HG02678 (cell line): ENCODE measurements at regions not wholly inside any gene's neighbourhood (a gene's known extent, or its start where the extent isn't known, plus 50 kb on each side); places are given as distances from the start of the nearest gene placed in this dataset.
"Not testable (repeated sequence)": the region's sequence is repeated elsewhere in the genome, so short reads cannot be mapped to it uniquely, and the experiment has no call there.

ENCODE experiments used
- ATAC-seq: cut with Tn5 transposase; IDR thresholded peaks from one replicate; pipeline ENCODE4 v1.9.1; 2021; ENCODE audit warnings: mild to moderate bottlenecking, moderate library complexity; ENCODE audit not compliant: unreplicated experiment

DNA sequence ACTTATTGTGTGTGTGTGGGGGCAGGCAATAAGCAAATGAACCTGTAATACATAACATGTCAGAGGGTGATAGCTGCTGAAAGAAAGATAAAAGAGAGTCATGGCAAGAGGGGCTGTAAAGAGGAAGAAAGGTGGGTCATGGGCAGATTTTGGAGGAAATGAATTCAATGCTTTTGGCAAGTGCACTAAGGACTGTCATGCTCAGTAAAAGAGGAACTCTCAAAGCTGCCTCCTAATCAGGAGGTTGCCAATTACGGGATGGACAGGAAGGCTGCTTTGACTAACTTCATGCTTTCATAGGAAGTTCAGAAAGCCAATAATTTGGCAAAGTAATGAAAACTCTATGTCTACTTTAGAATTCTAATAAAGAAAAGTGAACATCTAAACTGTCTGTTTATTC, 401.2 kb downstream of the SH2D4B start:
- ATAC-seq = no peak

- no peak for ATAC-seq
These were observed 407.7 kb downstream of the SH2D4B start for GRCh38 chr10:80945264-80945880.

- no peak for ATAC-seq
These were observed 408.4 kb downstream of the SH2D4B start for GRCh38 chr10:80946073-80946472.

DNA sequence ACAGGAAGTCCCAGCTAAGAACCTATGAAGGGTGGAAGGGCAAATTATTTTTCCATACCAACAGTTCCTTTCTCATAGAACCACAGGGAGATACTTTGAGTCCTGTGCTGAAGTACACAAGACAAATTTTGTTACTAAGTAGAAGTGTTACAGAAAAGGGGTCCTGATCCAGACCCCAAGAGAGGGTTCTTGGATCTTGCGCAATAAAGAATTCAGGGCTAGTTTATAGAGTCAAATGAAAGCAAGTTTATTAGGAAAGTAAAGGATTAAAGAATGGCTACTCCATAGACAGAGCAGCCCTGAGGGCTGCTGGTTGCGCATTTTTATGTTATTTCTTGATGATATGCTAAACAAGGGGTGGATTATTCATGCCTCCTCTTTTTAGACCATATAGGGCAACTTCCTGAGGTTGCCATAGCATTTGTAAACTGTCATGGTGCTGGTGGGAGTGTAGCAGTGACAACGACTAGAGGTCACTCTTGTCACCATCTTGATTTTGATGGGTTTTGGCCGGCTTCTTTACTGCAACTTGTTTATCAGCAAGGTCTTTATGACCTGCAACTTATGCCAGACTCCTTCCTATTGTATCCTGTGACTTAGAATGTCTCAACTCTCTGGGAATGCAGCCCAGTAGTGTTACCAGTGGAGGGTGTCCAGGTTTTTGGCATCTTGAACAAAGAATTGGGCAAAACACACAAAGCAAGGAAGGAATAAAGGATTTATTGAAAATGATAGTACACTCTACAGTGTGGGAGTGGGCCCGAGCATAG, 409.4 kb downstream of the SH2D4B start:
- ATAC-seq = no peak

GRCh38 chr10:80949785-80950184, 412.1 kb downstream of the SH2D4B start:
- no peak for ATAC-seq

DNA sequence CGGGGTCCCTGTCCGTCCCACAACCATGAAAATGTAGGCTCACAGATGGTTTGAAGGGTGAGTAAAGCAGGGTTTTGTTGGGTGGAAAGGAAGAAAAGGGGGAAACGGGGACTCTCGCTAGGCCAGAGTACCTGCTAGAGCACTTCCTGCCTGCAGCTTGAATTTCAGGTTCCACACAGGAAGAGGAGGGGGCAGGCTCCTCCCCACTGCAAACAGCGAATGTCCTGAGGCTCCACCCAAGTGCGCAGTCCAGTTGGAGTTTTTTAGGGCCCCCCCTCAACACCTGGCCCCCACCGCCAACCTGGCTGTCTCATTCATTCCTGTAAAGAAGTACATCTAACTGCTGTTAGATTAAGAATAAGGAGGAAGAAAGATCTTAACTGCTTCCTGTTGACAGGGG, 414.7 kb downstream of the SH2D4B start:
- ATAC-seq = no peak

GRCh38 chr10:80957161-80957560, 419.5 kb downstream of the SH2D4B start:
- no peak for ATAC-seq

DNA sequence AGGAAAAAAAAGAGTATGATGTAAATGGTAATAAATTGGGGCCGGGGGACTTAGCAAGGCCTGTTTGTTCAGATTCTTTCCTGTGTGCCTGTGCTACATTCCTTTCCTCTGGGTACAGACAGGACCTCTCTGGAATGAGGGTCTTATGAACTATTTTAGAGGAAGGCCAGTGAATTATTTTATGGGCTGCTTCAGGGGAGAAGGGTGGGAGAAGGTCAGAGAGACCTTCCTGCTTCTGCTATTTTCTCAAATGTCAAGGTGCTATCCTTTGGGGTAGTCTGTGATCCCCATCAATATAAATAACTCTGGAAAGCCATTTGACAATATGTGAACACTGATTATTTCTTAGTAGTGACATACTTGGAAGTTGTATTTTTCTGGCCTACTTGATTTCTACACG, 426.5 kb downstream of the SH2D4B start:
- no peak for ATAC-seq

GRCh38 chr10:80964955-80965614, 427.4 kb downstream of the SH2D4B start:
- peak; percentile 59 for ATAC-seq

DNA sequence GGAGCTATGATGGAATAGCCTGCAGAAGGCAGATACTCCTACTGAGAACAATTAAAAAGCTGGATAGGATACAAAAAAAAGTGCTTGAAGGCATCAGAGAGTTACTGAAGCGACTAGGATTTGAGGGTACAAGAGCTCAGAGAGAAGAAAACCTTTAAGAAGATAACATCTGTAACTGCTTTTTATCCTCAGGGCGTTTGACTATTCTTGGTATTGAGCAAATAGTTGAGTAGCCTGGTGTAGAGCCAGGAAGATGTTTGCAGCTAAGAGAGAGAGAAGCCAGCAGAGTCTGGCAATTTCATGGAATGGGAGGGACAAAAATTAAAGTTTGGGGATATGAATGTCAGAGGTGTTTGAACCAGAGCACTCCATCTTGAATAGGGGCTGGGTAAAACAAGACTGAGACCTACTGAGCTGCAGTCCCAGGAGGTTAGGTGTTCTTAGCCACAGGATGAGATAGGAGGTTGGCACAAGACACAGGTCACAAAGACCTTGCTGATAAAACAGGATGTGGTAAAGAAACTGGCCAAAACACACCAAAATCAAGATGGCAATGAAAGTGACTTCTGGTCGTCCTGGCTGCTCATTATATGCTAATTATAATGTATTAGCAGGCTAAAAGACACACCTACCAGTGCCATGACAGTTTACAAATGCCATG, 428.8 kb downstream of the SH2D4B start:
- no peak for ATAC-seq

GRCh38 chr10:80967357-80967756, 429.7 kb downstream of the SH2D4B start:
- not testable (repeated sequence) for ATAC-seq

DNA sequence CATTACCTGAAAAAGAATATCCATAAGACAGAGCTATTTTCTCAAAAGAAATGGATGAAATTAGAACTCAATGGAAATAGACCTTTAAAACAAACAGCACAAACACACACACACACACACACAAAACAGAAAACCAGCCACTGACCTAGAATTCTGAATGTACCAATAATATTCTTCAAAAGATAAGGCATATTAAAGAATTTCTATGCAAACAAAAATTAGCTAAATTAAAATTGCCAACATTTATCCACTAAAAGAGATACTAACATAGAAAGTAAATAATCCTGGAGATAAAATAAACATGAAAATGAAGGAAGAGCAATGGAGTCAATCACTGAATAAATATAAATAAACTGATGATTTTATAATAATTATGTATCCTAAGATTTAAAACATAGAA, 431.2 kb downstream of the SH2D4B start:
- ATAC-seq = no peak

DNA sequence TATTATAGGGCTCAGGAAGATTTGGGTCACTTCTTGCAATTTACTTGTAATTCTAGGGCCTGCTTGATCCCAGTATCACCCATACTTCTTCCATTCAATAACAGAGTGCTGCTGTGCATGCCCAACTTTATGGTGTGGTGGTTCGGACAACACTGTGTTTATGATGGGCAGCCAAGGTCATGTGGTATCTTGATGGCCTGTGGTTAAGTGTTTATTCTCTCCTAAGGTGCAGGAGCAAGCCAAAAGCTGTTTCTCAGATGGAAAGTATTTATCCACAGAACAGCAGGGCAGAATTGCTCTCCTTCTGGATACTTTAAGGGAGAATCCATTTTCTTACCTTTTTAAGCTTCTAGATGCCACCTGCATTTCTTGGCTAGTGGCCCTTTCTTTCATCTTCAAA, 433.8 kb downstream of the SH2D4B start:
- no peak for ATAC-seq

DNA sequence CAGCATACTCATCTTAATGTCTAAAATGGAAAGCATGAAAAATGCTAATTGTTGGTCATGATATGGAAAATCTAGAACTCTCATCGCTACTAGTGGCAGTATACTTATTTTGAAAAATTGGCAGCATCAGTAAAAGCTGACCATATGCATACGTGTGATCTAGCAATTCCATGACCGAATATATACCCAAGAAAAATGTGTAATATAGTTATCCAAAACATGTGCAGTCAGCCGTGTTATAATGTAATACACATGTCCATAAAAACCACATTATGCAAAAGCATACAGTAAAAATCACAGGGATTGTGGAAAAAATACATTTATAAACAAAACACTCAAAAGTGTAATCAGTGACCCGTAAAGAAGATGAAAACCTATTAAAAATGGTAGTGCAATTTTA, 439.0 kb downstream of the SH2D4B start:
- ATAC-seq = no peak

DNA sequence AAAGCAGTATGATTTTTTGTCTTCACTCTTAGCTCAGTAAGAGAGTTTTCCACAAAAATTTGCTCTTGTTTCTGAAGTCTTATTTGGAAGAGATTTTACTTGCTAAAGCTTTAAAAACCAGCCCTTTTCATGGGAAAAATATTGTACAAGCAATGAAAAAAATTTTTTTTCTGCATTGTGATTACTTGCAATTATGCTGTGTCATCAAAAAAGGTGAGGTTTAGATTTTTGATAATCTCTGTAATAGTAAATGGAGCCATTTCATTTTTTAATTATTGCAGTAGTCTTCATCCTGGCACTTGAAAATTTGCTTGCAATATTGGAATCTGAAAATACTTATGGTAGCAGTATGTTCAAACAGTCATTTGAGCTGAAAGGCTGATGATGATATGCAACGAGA, 447.4 kb downstream of the SH2D4B start:
- ATAC-seq = no peak

- no peak for ATAC-seq
These were observed 448.9 kb downstream of the SH2D4B start for GRCh38 chr10:80986596-80986995.

DNA sequence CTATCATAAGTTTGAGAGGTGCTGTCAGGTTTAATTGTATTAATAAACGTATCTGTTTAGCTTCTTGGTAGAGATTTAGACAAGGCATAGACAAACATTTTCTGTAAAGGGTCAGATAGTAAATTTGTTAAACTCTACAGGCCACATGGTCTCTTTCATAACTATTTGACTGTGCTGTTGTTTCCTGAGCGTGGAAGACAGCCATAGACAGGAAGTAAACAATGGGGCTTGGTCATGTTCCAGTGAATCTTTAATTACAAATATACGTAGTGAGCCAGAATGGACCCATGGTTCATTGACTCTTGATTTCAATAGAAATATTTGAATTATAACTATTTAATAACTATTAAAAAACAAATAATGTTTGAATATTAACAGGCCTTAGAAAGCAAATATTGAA, 451.1 kb downstream of the SH2D4B start:
- ATAC-seq = no peak

GRCh38 chr10:80996615-80997193, 459.0 kb downstream of the SH2D4B start:
- ATAC-seq = no peak

- ATAC-seq = no peak
These were observed 463.1 kb downstream of the SH2D4B start for GRCh38 chr10:81000781-81001180.

DNA sequence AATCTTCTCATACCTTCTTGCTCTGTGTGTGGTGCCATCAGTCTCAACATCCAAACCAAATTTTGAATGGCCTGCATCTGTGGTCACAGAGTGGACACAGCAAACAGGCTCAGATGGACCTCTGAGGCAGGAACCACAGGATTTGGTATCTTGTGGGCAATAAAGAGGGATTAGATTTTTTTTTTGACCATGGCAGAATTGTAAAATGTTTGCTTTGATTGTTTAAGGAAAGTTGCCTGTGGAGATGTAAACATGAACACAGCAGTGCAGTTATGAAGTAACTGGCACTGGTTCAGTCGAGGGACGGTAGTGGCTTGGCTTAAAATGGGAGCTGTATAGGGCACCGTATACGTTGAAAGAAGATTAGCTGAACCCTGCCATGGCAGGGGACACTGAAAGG, 464.7 kb downstream of the SH2D4B start:
- no peak for ATAC-seq

GRCh38 chr10:81007872-81008271, 470.2 kb downstream of the SH2D4B start:
- no peak for ATAC-seq
